ENCODE measurements at regions not wholly inside any gene's neighbourhood (a gene's known extent, or its start where the extent isn't known, plus 50 kb on each side); places are given as distances from the start of the nearest gene placed in this dataset.

DNA sequence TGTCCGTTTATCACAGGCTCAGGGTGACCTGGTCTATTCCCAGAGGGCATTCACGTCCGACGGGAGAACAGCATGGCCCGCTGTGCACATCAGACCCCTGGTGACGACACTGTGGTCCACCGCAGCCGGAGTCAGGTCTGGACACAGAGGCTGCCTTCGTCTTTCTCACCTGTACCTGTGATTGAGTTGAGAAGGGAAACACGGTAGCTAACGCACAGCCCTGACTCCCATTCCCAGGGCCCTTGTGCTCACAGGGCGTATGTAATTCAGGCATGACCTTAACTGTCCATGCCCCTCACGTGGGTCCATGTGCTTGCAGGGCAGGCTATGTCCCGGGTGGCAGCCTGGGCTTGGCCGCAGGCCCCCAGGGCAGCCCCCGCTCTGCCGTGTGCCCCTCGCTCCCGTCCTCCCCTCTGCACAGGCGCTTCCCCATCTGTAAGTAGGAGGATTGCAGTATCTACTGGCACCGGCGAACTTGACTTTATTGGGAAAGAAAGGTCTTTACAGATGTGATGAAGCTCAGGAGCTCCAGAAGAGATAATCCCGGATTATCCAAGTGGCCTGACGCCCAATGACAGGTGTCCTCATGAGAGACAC is 221.3 kb upstream of the TCERG1L start:
- Histone ChIP-seq H3K9me3 (replicated peaks in 1 of 2; ENCODE audit: control insufficient read depth in 1 of 2, insufficient read depth in 1 of 2, low read length in 2 of 2) (no peaks in the 10 kb centered on the region), H3K4me1 (ENCODE audit: control insufficient read depth in 1 of 2, insufficient read depth in 2 of 2, low read length in 2 of 2) (no peaks in the 10 kb centered on the region), H3K36me3 (replicated peaks in 1 of 2; ENCODE audit: control insufficient read depth in 1 of 2, insufficient read depth in 2 of 2, low read length in 2 of 2) (no peaks in the 10 kb centered on the region), H2AFZ (ENCODE audit: insufficient read depth, low read depth, low read length, poor library complexity, severe bottlenecking) (no peak overlapping the region), H3K27ac (ENCODE audit: low read depth in 1 of 2, low read length in 2 of 2) (no peak overlapping the region), H3K27me3 (ENCODE audit: control insufficient read depth in 2 of 2, insufficient read depth in 2 of 2, low read length in 2 of 2) (no peaks in the 10 kb centered on the region), H3K4me2 (replicated peaks; ENCODE audit: extremely low read depth, low read length, poor library complexity, severe bottlenecking) (no peak overlapping the region), H3K9ac (ENCODE audit: insufficient read depth, low read length, poor library complexity, severe bottlenecking) (no peak overlapping the region), H4K20me1 (ENCODE audit: insufficient read depth, low read length) (no peaks in the 10 kb centered on the region), H3K79me2 (ENCODE audit: insufficient read depth, low read length) (no peaks in the 10 kb centered on the region), H3K4me3 (replicated peaks in 1 of 3; ENCODE audit: low read depth in 2 of 3, low read length in 3 of 3) (no peak overlapping the region)
- no peak for DNase-seq
- Mint-ChIP-seq H3K4me3 (no peak overlapping the region), H3K36me3 (no peaks in the 10 kb centered on the region), H3K27ac (no peak overlapping the region), H3K27me3 (ENCODE audit: low read depth in 3 of 3) (peaks cover 0 to 2% (median 2%) of the 10 kb centered on the region in 3 donors), H3K9me3 (peaks cover 0 to 1% (median 0%) of the 10 kb centered on the region in 7 donors), H3K4me1 (no peaks in the 10 kb centered on the region)
- TF ChIP-seq, protein P1, sequence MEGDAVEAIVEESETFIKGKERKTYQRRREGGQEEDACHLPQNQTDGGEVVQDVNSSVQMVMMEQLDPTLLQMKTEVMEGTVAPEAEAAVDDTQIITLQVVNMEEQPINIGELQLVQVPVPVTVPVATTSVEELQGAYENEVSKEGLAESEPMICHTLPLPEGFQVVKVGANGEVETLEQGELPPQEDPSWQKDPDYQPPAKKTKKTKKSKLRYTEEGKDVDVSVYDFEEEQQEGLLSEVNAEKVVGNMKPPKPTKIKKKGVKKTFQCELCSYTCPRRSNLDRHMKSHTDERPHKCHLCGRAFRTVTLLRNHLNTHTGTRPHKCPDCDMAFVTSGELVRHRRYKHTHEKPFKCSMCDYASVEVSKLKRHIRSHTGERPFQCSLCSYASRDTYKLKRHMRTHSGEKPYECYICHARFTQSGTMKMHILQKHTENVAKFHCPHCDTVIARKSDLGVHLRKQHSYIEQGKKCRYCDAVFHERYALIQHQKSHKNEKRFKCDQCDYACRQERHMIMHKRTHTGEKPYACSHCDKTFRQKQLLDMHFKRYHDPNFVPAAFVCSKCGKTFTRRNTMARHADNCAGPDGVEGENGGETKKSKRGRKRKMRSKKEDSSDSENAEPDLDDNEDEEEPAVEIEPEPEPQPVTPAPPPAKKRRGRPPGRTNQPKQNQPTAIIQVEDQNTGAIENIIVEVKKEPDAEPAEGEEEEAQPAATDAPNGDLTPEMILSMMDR (IDR thresholded peaks at IDR 0.05), result no peak
- 87% methylated on average over 22 of the region's 24 CpGs for WGBS (ENCODE audit: insufficient coverage)
- intact Hi-C loops (cut with micrococcal nuclease), result no loop called here

DNA sequence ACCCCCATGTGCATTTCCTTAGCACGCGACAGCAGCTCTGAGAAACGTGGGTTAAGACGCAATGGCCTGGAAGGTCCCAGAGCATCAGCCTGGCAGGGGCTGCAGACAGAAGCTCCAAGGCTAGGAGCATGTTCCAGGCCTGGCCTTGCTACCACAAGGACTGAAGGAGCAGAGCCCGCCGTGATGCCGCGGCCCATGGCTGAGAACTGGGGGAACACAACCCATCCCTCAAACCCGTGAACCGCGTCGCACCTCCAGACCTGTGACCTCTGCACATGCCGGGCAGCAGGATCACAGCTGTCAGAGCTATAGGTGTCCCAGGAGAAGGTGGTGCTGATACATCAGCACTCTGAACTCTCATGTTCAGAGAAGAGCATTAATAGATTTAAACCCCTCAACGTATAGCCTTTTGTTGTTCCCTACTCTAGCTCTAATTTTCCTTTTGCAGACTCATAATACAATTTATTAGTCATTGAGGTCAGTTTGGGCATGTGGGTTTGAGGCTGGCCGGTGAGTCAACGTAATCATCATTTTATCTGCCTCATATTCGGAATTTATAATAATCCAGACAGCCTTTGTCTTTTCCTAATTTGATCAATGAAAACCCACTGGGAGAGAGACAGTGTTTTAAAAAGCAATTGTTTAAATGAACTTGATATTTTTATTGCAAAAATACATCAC is 222.5 kb upstream of the TCERG1L start:
- TF ChIP-seq, protein P1 (IDR thresholded peaks at IDR 0.05), result no peak
- Histone ChIP-seq H3K36me3 (replicated peaks in 1 of 2; ENCODE audit: control insufficient read depth in 1 of 2, insufficient read depth in 2 of 2, low read length in 2 of 2) (no peaks in the 10 kb centered on the region), H3K27me3 (ENCODE audit: control insufficient read depth in 2 of 2, insufficient read depth in 2 of 2, low read length in 2 of 2) (no peaks in the 10 kb centered on the region), H3K27ac (ENCODE audit: low read depth in 1 of 2, low read length in 2 of 2) (no peak overlapping the region), H2AFZ (ENCODE audit: insufficient read depth, low read depth, low read length, poor library complexity, severe bottlenecking) (no peak overlapping the region), H4K20me1 (ENCODE audit: insufficient read depth, low read length) (no peaks in the 10 kb centered on the region), H3K4me3 (replicated peaks in 1 of 3; ENCODE audit: low read depth in 2 of 3, low read length in 3 of 3) (no peak overlapping the region), H3K9ac (ENCODE audit: insufficient read depth, low read length, poor library complexity, severe bottlenecking) (no peak overlapping the region), H3K9me3 (replicated peaks in 1 of 2; ENCODE audit: control insufficient read depth in 1 of 2, insufficient read depth in 1 of 2, low read length in 2 of 2) (no peaks in the 10 kb centered on the region), H3K4me1 (ENCODE audit: control insufficient read depth in 1 of 2, insufficient read depth in 2 of 2, low read length in 2 of 2) (no peaks in the 10 kb centered on the region), H3K4me2 (replicated peaks; ENCODE audit: extremely low read depth, low read length, poor library complexity, severe bottlenecking) (no peak overlapping the region), H3K79me2 (ENCODE audit: insufficient read depth, low read length) (no peaks in the 10 kb centered on the region)
- no peak overlapping the region for H3K4me3 Mint-ChIP-seq
- intact Hi-C loops (cut with micrococcal nuclease), result no loop called here
- DNase-seq, result no peak
- H3K9me3 Mint-ChIP-seq, result peaks cover 0 to 1% (median 0%) of the 10 kb centered on the region in 7 donors
- WGBS (ENCODE audit: insufficient coverage), result 98% methylated on average over 10 of the region's 17 CpGs
- no peaks in the 10 kb centered on the region for H3K4me1 Mint-ChIP-seq
- H3K27ac Mint-ChIP-seq, result no peak overlapping the region
- no peaks in the 10 kb centered on the region for H3K36me3 Mint-ChIP-seq
- peaks cover 0 to 5% (median 2%) of the 10 kb centered on the region in 3 donors for H3K27me3 Mint-ChIP-seq (ENCODE audit: low read depth in 3 of 3)

Measured in CD14-positive monocyte (primary cell).